GM23338 (cell line): ENCODE measurements at regions not wholly inside any gene's neighbourhood (a gene's known extent, or its start where the extent isn't known, plus 50 kb on each side); places are given as distances from the start of the nearest gene placed in this dataset.

ENCODE experiments used
- CTCF ChIP-seq, 2 experiments: fragments of 200-600 bp in 1 of 2; sonication (generic) in 1 of 2; conservative IDR thresholded peaks; 2 replicates each; pipeline versions ENCODE4 v1.5.1 to v1.6.1; 2016 to 2017; ENCODE audit warnings: antibody characterized with exemption in 2 of 2, low read depth in 2 of 2, mild to moderate bottlenecking in 2 of 2, moderate library complexity in 1 of 2
- EZH2 ChIP-seq: fragments of 200-600 bp; sonication (generic); IDR thresholded peaks from one replicate; pipeline ENCODE4 v1.8.0; 2017; ENCODE audit warnings: antibody characterized with exemption, mild to moderate bottlenecking, low read depth; ENCODE audit not compliant: unreplicated experiment
- JUNB ChIP-seq: IDR thresholded peaks from one replicate; pipeline ENCODE4 v1.6.1; 2016; ENCODE audit warnings: antibody characterized with exemption; ENCODE audit not compliant: unreplicated experiment
- POLR2AphosphoS5 ChIP-seq: IDR thresholded peaks from 2 replicates; pipeline ENCODE4 v1.6.1; 2016; ENCODE audit warnings: antibody characterized with exemption, low read depth

- no peak for TF ChIP-seq EZH2
- TF ChIP-seq CTCF (conservative IDR thresholded peaks at IDR 0.05; ENCODE audit: low read depth in 2 of 2) = no peak
- TF ChIP-seq POLR2AphosphoS5 = no peak
- no peak for TF ChIP-seq JUNB
Measured at GRCh38 chr6:91033964-91034363, 447.1 kb upstream of the MAP3K7 start.
